HG02885 (cell line): ENCODE measurements at regions not wholly inside any gene's neighbourhood (a gene's known extent, or its start where the extent isn't known, plus 50 kb on each side); places are given as distances from the start of the nearest gene placed in this dataset.
A peak's percentile ranks its signal among the peaks of the same experiment; 100 is the strongest.

Experiments
- ATAC-seq: cut with Tn5 transposase; IDR thresholded peaks from one replicate; pipeline ENCODE4 v1.9.1; 2021; ENCODE audit warnings: mild to moderate bottlenecking; ENCODE audit not compliant: unreplicated experiment, poor library complexity

DNA sequence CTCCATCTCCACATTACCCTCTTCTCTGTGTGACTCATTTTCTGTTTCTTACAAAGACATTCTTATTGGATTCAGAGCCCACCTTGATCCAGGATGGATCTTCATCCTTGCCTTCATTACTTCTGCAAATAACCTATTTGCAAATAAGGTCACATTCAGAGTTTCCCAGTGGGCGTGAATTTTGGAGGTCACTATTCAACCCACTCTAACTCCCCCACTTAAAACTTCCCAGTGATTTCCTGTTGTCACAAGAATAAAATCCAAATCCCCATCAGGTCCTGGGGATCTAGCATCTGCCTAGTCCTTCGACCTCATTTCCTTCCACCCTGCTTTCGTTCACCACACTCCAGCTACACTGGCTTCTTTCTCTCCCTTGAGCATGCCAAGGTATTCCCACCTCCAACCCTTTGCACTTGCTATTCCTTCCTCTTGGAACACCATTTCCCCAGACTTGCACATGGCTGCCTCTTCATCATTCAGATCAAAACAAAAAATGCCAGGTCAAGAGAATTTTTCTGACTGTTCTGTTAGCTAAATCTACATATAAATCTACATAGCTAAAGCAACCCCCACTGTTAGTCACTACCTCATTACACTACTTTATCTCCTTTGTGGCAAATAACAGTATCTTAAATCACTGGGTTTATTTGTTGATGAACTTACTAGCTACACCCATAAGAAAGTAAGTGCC, 187.2 kb downstream of the TOMM20 start:
- no peak for ATAC-seq

- no peak for ATAC-seq
Measured at GRCh38 chr1:234940841-234941240, 187.8 kb downstream of the TOMM20 start.

- no peak for ATAC-seq
Measured at GRCh38 chr1:234938924-234939323, 189.7 kb downstream of the TOMM20 start.

- ATAC-seq, result no peak
Measured at GRCh38 chr1:234938135-234938534, 190.5 kb downstream of the TOMM20 start.

DNA sequence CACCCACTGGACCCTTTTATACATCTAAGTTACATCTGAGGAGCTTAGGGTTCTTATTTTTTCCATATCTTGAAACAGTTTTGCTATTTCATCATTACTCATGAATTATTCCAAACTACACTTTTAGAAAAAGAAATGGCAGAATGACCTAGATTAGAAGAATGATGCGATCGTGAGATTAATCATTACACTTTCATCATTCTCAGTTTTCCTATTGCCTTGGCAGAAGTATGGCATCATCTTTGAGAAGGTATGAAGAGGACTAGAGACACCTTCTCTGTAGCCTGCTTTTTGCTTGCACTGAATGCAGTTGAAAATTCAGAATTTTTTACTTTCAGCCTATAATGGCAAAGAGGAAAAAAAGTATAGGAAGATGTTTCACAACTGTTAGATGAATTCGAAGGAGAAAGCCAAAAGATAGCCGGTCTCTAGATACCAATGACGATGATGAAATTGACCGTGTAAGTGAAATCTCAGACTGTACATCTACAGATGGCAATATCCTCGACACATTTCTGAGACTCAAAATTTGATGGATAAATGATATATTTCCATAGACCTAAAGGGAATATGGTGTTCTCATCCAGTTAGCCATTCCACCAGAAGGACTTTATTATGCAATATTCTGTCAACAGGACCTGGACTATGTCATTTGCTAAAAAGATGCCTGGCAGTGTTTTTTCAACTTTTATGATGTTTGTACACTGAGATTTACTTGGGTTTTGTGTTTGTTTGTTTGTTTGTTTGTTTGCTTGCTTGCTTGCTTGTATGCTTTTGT, 191.8 kb downstream of the TOMM20 start:
- ATAC-seq, result no peak

DNA sequence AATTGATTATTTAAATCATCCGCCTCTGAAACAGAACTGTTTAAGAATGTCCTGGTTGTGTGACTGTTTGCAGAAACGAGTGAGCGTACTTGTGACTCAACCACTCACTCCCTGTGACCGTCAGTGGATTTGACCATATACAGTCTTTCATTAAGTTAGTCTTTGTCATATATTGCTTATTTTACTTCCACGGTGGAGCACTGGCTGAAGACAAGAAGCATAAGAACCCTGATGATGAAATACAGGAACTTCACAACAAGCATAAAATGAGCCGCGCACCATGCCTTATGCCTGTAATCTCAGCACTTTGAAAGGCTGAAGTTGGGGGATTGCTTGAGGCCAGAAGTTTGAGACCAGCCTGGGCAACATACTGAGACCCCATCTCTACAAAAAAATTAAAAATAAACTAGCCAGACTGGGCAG, 194.0 kb downstream of the TOMM20 start:
- ATAC-seq, result no peak

DNA sequence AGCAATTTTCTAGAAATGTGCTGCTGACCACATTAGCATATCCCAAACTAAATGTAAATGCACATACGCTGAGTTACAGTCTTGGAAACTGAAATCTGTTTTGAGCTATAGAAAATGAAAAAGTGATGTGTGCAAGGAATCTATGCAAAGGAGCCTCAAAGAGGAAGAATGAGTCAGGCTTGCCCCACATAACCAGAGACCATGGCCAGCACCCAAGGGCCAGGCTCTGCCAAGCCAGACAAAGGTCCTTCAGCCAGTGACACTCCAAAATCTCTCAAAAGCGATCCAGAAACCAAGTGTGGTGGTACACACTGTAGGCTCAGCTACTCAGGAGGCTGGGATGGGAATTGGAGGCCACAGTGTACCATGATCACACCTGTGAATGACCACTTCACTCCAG, 195.2 kb downstream of the TOMM20 start:
- peak; percentile 90 for ATAC-seq

- peak; percentile 13 for ATAC-seq
Measured at GRCh38 chr1:234932511-234933430, 195.9 kb downstream of the TOMM20 start.

DNA sequence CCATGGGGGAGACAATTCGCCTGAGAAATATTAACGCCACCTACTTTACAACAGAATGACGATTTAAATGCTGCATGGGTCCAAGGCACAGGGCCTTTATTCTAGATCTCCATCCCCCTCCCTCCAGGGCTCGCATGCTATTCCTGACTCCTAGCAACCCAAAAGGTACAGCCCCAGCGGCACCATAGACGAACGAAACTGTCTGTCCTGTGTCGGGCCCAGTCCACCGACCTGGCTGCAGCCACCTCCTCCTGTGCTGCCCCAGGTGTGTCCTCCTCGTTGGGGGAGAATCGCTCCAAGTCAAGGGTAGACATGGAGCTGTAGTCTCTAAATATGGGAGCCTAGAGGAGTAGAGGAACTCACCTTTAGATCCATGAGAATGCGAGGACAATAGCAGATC, 196.5 kb downstream of the TOMM20 start:
- ATAC-seq, result no peak

- ATAC-seq, result no peak
Measured at GRCh38 chr1:234931404-234931973, 197.1 kb downstream of the TOMM20 start.

GRCh38 chr1:234929369-234929768, 199.3 kb downstream of the TOMM20 start:
- no peak for ATAC-seq

DNA sequence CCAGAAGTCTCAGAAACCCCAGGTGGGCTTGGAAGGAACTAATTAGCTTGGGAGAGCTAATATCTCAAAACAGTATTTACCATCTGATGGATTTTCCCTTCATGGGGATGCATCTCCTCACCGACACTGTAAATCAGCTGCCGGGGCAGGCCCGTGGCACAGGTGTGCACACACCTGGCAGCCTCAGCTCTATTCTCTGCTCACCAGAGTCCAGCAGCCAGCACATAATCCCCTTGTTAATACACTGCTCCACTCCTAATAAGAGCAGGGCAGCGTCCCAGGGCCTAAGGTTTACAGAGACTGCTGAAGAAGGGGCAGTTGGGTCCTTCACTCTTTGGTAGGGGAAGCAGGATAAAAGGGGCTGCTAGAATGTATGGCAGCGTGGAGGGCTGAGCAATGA, 200.0 kb downstream of the TOMM20 start:
- no peak for ATAC-seq

DNA sequence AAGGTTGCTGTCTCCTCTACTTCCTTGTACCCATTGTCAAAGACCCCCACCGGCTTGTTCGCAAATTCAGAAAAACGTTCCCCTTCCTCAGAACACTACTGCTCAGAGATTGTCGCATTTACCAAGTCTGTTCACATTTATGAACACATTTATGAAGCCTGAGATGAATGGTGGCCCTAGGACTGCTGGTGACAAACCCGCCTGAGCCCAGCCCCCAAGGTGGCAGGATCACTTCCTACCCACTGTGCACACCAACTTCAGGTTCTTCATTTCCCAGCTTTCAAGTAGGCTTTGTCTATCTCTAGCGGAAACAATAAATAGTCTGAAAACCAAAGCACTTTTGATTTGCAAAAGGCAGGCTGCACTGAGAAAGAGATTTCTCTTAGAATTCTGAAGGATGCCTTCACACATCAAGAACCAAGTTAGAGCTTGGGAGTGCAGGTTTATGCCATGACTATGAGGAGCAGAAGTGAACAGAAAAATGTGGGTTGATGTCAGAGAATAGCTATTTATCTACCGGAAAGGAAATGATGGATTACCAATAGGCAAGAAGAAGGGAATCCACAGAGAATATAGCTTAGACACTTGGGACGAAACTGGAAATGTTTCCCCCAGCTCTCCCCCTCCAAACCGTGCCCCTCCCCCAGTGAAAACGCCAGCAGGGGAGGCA, 200.5 kb downstream of the TOMM20 start:
- ATAC-seq, result no peak

DNA sequence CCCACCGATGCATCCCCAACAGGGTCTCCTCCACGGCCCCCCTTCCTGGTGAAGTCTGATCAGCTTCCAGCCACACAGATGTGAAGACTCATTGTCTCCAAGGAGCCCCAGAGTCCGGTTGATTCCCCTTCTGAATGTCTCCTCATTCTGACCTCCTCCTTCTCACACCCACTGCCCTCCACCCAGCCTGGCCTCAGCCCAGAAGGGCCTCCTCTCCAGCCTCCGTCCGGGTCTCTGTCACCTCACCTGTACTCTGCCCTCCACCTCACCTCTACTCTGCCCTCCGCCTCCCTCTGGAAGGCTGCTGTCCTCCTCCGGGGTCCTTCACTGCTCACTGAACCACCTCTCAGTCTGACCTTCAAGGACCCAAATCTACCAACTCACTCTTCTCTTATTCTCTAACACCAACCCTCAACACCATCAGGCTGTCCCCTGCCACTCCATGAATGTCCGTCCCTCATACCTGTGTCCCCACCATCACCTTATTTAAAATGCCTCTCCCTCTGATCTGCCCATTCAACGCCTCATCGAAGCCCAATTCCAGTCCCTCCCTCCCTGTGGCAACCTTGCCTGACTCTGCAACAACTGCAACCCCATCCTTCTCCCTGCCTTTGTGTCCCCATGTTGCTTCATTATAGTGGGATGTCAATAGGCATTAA, 201.2 kb downstream of the TOMM20 start:
- ATAC-seq, result peak; percentile 20

- ATAC-seq, result peak; percentile 85
Measured at GRCh38 chr1:234926559-234927311, 201.9 kb downstream of the TOMM20 start.

DNA sequence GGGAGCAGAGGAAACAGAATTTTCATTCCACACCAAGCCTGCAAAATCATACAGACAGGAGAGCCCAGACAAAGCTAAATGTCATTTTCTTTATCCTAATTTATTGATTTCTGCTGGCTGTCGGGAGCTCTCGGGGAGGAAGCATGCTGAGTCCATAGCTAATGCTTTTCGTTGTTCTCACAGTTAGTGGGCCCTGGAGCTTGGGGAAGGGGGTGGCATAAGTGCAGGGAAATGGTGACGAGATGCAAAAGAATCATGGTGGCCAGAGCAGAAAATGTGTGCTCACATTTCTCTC, 202.4 kb downstream of the TOMM20 start:
- ATAC-seq, result no peak

DNA sequence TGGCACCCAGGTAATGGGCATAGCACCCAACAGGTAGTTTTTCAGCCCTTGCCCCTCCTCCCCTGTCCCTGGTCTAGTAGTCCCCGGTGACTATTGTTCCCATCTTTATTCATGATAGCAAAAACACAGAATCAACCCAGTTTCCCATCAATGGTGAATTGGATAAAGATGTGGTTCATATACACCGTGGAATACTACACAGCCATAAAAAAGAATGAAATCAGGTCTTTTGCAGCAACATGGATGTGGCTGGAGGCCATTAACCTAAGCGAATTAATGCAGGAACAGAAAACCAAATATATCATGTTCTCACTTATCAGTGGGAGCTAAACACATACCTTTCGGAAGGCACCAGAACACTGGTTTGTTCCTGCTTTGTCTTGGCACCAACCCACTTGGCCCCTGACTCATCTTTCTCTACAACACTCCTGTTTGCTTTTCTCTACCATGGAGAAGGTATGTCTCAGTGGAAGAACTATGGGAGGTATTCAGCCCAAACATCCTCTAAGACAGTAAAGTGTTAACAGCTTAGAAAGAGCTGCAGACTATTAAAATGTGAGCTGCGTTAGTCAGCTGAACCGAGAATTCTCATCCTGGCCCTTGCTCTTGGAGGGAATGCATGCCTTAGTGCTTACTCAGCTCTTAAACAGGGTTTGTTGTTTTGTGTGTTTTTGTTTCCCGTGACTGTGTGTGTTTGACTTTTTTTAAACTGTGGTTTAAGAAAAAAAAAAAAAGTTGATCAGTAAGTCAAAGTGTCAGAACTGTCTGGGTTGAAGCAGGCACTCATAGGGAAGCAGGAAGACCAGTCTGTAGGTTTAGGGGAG, 203.0 kb downstream of the TOMM20 start:
- ATAC-seq, result no peak
